ENCODE measurements at regions not wholly inside any gene's neighbourhood (a gene's known extent, or its start where the extent isn't known, plus 50 kb on each side); places are given as distances from the start of the nearest gene placed in this dataset.

DNA sequence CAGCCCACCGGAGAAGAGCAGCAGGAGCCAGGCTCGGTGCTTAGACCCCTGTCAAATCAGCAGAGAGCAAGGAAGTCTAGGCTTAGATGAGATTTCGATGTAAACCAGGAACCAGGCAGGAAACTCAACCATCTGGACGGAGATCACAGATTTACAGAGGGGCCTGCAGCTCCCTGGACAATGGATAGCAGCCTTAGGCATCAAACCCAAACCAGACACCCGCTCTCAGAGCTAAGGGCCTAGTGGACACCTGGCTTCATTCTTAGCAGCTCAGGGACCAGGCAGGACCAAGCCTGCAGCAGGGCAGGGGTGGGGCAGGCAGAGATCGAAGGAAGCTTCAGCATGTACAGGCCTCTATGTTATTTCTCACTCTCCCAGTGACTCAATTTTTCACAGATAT is 127.8 kb upstream of the FMN2 start:
- Histone ChIP-seq H3K4me2 (ENCODE audit: low read length) (no peak overlapping the region), H3K9me2 (ENCODE audit: insufficient read depth, low read length) (no peaks in the 10 kb centered on the region), H3K4me1 (ENCODE audit: insufficient read depth, low read length, poor library complexity, severe bottlenecking) (no peaks in the 10 kb centered on the region), H4K20me1 (ENCODE audit: insufficient read depth, low read length) (no peaks in the 10 kb centered on the region), H3K9me3 (ENCODE audit: low read length) (no peaks in the 10 kb centered on the region), H3K27ac (ENCODE audit: low read depth, low read length, poor library complexity, severe bottlenecking) (no peak overlapping the region), H3K36me3 (ENCODE audit: insufficient read depth, low read length) (no peaks in the 10 kb centered on the region), H3K4me3 (ENCODE audit: low read depth, low read length, poor library complexity, severe bottlenecking) (no peak overlapping the region), H3K79me2 (ENCODE audit: insufficient read depth, low read depth, low read length) (no peaks in the 10 kb centered on the region), H2AFZ (ENCODE audit: low read length) (no peak overlapping the region)
- DNase-seq (ENCODE audit: low spot score), result no peak
- intact Hi-C loops (cut with micrococcal nuclease; ENCODE audit: unreplicated experiment), result no loop called here
- ChIA-PET POLR2A (no interaction called here), CTCF (ENCODE audit: unreplicated experiment) (no interaction called here)
- no TSS peak for BruUV-seq (replicated peaks)
- no peak for TF ChIP-seq EZH2phosphoT487 (IDR thresholded peaks at IDR 0.05; ENCODE audit: borderline replicate concordance, low read depth, low read length)
- TF ChIP-seq, protein P1, sequence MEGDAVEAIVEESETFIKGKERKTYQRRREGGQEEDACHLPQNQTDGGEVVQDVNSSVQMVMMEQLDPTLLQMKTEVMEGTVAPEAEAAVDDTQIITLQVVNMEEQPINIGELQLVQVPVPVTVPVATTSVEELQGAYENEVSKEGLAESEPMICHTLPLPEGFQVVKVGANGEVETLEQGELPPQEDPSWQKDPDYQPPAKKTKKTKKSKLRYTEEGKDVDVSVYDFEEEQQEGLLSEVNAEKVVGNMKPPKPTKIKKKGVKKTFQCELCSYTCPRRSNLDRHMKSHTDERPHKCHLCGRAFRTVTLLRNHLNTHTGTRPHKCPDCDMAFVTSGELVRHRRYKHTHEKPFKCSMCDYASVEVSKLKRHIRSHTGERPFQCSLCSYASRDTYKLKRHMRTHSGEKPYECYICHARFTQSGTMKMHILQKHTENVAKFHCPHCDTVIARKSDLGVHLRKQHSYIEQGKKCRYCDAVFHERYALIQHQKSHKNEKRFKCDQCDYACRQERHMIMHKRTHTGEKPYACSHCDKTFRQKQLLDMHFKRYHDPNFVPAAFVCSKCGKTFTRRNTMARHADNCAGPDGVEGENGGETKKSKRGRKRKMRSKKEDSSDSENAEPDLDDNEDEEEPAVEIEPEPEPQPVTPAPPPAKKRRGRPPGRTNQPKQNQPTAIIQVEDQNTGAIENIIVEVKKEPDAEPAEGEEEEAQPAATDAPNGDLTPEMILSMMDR (conservative IDR thresholded peaks at IDR 0.05; ENCODE audit: low read length), result no peak

GRCh38 chr1:239976130-239976968 is 115.3 kb upstream of the FMN2 start:
- peak; percentile 55 for DNase-seq (ENCODE audit: low spot score)
- H3K9me3 ChIP-seq (ENCODE audit: low read length), result no peaks in the 10 kb centered on the region
- CTCF ChIA-PET (ENCODE audit: unreplicated experiment), result no interaction called here
- BruUV-seq (replicated peaks), result no TSS peak
- no peaks in the 10 kb centered on the region for H4K20me1 ChIP-seq (ENCODE audit: insufficient read depth, low read length)
- H3K4me3 ChIP-seq (ENCODE audit: low read depth, low read length, poor library complexity, severe bottlenecking), result no peak overlapping the region
- intact Hi-C loops (cut with micrococcal nuclease; ENCODE audit: unreplicated experiment), result no loop called here
- H3K9me2 ChIP-seq (ENCODE audit: insufficient read depth, low read length), result no peaks in the 10 kb centered on the region
- H3K27ac ChIP-seq (ENCODE audit: low read depth, low read length, poor library complexity, severe bottlenecking), result no peak overlapping the region
- no peak for TF ChIP-seq EZH2phosphoT487 (IDR thresholded peaks at IDR 0.05; ENCODE audit: borderline replicate concordance, low read depth, low read length)
- TF ChIP-seq, protein P1 (conservative IDR thresholded peaks at IDR 0.05; ENCODE audit: low read length), result peak; percentile 98
- no peaks in the 10 kb centered on the region for H3K79me2 ChIP-seq (ENCODE audit: insufficient read depth, low read depth, low read length)
- no peaks in the 10 kb centered on the region for H3K4me1 ChIP-seq (ENCODE audit: insufficient read depth, low read length, poor library complexity, severe bottlenecking)
- no peak overlapping the region for H3K4me2 ChIP-seq (ENCODE audit: low read length)
- H2AFZ ChIP-seq (ENCODE audit: low read length), result no peak overlapping the region
- POLR2A ChIA-PET, result no interaction called here
- no peaks in the 10 kb centered on the region for H3K36me3 ChIP-seq (ENCODE audit: insufficient read depth, low read length)

GRCh38 chr1:239977416-239977815 is 114.3 kb upstream of the FMN2 start:
- CTCF ChIA-PET (ENCODE audit: unreplicated experiment), result no interaction called here
- BruUV-seq (replicated peaks), result no TSS peak
- POLR2A ChIA-PET, result no interaction called here

More at GRCh38 chr1:239977416-239977815, 114.3 kb upstream of the FMN2 start:
- H4K20me1 ChIP-seq (ENCODE audit: insufficient read depth, low read length), result no peaks in the 10 kb centered on the region
- H3K9me3 ChIP-seq (ENCODE audit: low read length), result no peaks in the 10 kb centered on the region
- no peaks in the 10 kb centered on the region for H3K9me2 ChIP-seq (ENCODE audit: insufficient read depth, low read length)
- H3K4me1 ChIP-seq (ENCODE audit: insufficient read depth, low read length, poor library complexity, severe bottlenecking), result no peaks in the 10 kb centered on the region
- H3K4me3 ChIP-seq (ENCODE audit: low read depth, low read length, poor library complexity, severe bottlenecking), result no peak overlapping the region
- intact Hi-C loops (cut with micrococcal nuclease; ENCODE audit: unreplicated experiment), result no loop called here
- DNase-seq (ENCODE audit: low spot score), result no peak
- H3K27ac ChIP-seq (ENCODE audit: low read depth, low read length, poor library complexity, severe bottlenecking), result no peak overlapping the region
- TF ChIP-seq, protein P1 (conservative IDR thresholded peaks at IDR 0.05; ENCODE audit: low read length), result no peak
- no peak for TF ChIP-seq EZH2phosphoT487 (IDR thresholded peaks at IDR 0.05; ENCODE audit: borderline replicate concordance, low read depth, low read length)
- no peaks in the 10 kb centered on the region for H3K79me2 ChIP-seq (ENCODE audit: insufficient read depth, low read depth, low read length)
- H3K4me2 ChIP-seq (ENCODE audit: low read length), result no peak overlapping the region
- no peak overlapping the region for H2AFZ ChIP-seq (ENCODE audit: low read length)
- no peaks in the 10 kb centered on the region for H3K36me3 ChIP-seq (ENCODE audit: insufficient read depth, low read length)

Measured in OCI-LY7 (cell line).